GM23248 (cell line): ENCODE measurements at regions not wholly inside any gene's neighbourhood (a gene's known extent, or its start where the extent isn't known, plus 50 kb on each side); places are given as distances from the start of the nearest gene placed in this dataset.

Experiments used
- DNase-seq: peaks from one replicate; pipeline ENCODE4 v3.0.0-alpha.2; 2015
- H2AFZ ChIP-seq: fragments of 200-600 bp; sonication (generic); 2 replicates; pipeline ENCODE4 v1.6.1; 2016; ENCODE audit warnings: antibody characterized with exemption
- H3F3A ChIP-seq: fragments of 200-600 bp; sonication (generic); 2 replicates; pipeline ENCODE4 v1.6.1; 2016; ENCODE audit warnings: mild to moderate bottlenecking, antibody characterized with exemption, mixed run types; ENCODE audit not compliant: insufficient read depth
- H3K27ac ChIP-seq: fragments of 200-600 bp; sonication (generic); 2 replicates; pipeline ENCODE4 v1.5.1; 2016; ENCODE audit warnings: mild to moderate bottlenecking
- H3K27me3 ChIP-seq: fragments of 200-600 bp; sonication (generic); replicated peaks from 2 replicates; pipeline ENCODE4 v1.6.1; 2016; ENCODE audit warnings: mild to moderate bottlenecking; ENCODE audit not compliant: insufficient read depth
- H3K36me3 ChIP-seq: fragments of 200-600 bp; sonication (generic); 2 replicates; pipeline ENCODE4 v1.6.1; 2016; ENCODE audit warnings: low read depth, mild to moderate bottlenecking
- H3K4me1 ChIP-seq: fragments of 200-600 bp; sonication (generic); 2 replicates; pipeline ENCODE4 v1.6.1; 2016; ENCODE audit warnings: mild to moderate bottlenecking; ENCODE audit not compliant: insufficient read depth
- H3K4me2 ChIP-seq: fragments of 200-600 bp; sonication (generic); one replicate; pipeline ENCODE4 v1.6.1; 2016; ENCODE audit warnings: mild to moderate bottlenecking; ENCODE audit not compliant: unreplicated experiment
- H3K4me3 ChIP-seq: fragments of 200-600 bp; sonication (generic); 2 replicates; pipeline ENCODE4 v1.5.1; 2016; ENCODE audit warnings: mild to moderate bottlenecking
- H3K79me2 ChIP-seq: fragments of 200-600 bp; sonication (generic); 2 replicates; pipeline ENCODE4 v1.6.1; 2016; ENCODE audit warnings: mild to moderate bottlenecking; ENCODE audit not compliant: insufficient read depth
- H3K9ac ChIP-seq: fragments of 200-600 bp; sonication (generic); 2 replicates; pipeline ENCODE4 v1.6.1; 2016; ENCODE audit warnings: mild to moderate bottlenecking
- H3K9me2 ChIP-seq: fragments of 200-600 bp; sonication (generic); 2 replicates; pipeline ENCODE4 v1.6.1; 2016; ENCODE audit warnings: mixed run types, mild to moderate bottlenecking, moderate library complexity; ENCODE audit not compliant: insufficient read depth
- H3K9me3 ChIP-seq: fragments of 200-600 bp; sonication (generic); one replicate; pipeline ENCODE4 v1.6.1; 2017; ENCODE audit warnings: low read depth
- H4K20me1 ChIP-seq: fragments of 200-600 bp; sonication (generic); 2 replicates; pipeline ENCODE4 v1.6.0; 2016; ENCODE audit not compliant: insufficient read depth
- EZH2 ChIP-seq: fragments of 200-600 bp; sonication (generic); IDR thresholded peaks from 2 replicates; pipeline ENCODE4 v1.6.1; 2018; ENCODE audit warnings: antibody characterized with exemption, mild to moderate bottlenecking; ENCODE audit not compliant: insufficient read depth, poor library complexity, severe bottlenecking
- EZH2phosphoT487 ChIP-seq: fragments of 200-600 bp; sonication (generic); IDR thresholded peaks from 2 replicates; pipeline ENCODE4 v1.6.1; 2018; ENCODE audit warnings: antibody characterized with exemption, moderate library complexity, mild to moderate bottlenecking, low read depth; ENCODE audit not compliant: insufficient read depth
- WGBS, 2 experiments: methylation state at CpG; one replicate each; pipeline ENCODE4 v1.1.6; 2015 to 2017; ENCODE audit warnings: low lambda C conversion rate in 2 of 2, low coverage in 1 of 2; ENCODE audit errors: missing lambda C conversion rate in 2 of 2; 5-methylcytosine and 5-hydroxymethylcytosine counted together
- in situ Hi-C: fragments of 300-500 bp; cut with MboI; formaldehyde crosslinking; loops from 2 replicates; pipeline ENCODE4 v1.15.0; 2020

GRCh38 chr17:77771587-77771986, 186.9 kb upstream of the TNRC6C start:
- H3K4me3 ChIP-seq, result no peak overlapping the region
- 91 to 94% methylated on average over 8 to 9 of the region's 9 CpGs for WGBS, 2 experiments
- H3K4me1 ChIP-seq, result peaks cover 8% of the 10 kb centered on the region
- no peaks in the 10 kb centered on the region for H3K9me3 ChIP-seq
- no peak overlapping the region for H3K4me2 ChIP-seq
- no peak overlapping the region for H2AFZ ChIP-seq
- no peaks in the 10 kb centered on the region for H3K36me3 ChIP-seq
- H3K27me3 ChIP-seq, result peaks cover 23% of the 10 kb centered on the region; the same call in 1 of the 2 replicates
- H3K9me2 ChIP-seq, result no peaks in the 10 kb centered on the region
- in situ Hi-C loops, result no loop called here
- DNase-seq, result no peak
- no peaks in the 10 kb centered on the region for H3K79me2 ChIP-seq
- no peak overlapping the region for H3K27ac ChIP-seq
- H3F3A ChIP-seq, result no peaks in the 10 kb centered on the region
- no peak overlapping the region for H3K9ac ChIP-seq
- TF ChIP-seq EZH2phosphoT487, result no peak
- TF ChIP-seq EZH2, result no peak
- no peaks in the 10 kb centered on the region for H4K20me1 ChIP-seq

GRCh38 chr17:77771998-77772397, 186.5 kb upstream of the TNRC6C start:
- Histone ChIP-seq H4K20me1 (no peaks in the 10 kb centered on the region), H3K4me2 (no peak overlapping the region), H3K27ac (no peak overlapping the region), H3K4me3 (no peak overlapping the region), H3K9me3 (no peaks in the 10 kb centered on the region), H3K4me1 (peaks cover 8% of the 10 kb centered on the region), H3K36me3 (no peaks in the 10 kb centered on the region), H3F3A (no peaks in the 10 kb centered on the region), H3K9ac (no peak overlapping the region), H3K9me2 (no peaks in the 10 kb centered on the region), H3K79me2 (no peaks in the 10 kb centered on the region), H3K27me3 (peaks cover 20% of the 10 kb centered on the region; the same call in 1 of the 2 replicates), H2AFZ (no peak overlapping the region)
- no peak for TF ChIP-seq EZH2phosphoT487
- TF ChIP-seq EZH2, result no peak
- 80 to 86% methylated on average over 5 of the region's 5 CpGs for WGBS, 2 experiments
- in situ Hi-C loops, result no loop called here
- DNase-seq, result no peak

GRCh38 chr17:77772461-77772897, 186.0 kb upstream of the TNRC6C start:
- peaks cover 15% of the 10 kb centered on the region; the same call in 1 of the 2 replicates for H3K27me3 ChIP-seq
- H3K79me2 ChIP-seq, result no peaks in the 10 kb centered on the region
- H3K9me2 ChIP-seq, result no peaks in the 10 kb centered on the region
- no peak overlapping the region for H2AFZ ChIP-seq
- TF ChIP-seq EZH2, result no peak
- no peak for TF ChIP-seq EZH2phosphoT487
- H3K36me3 ChIP-seq, result no peaks in the 10 kb centered on the region
- in situ Hi-C loops, result no loop called here
- 64 to 70% methylated on average over 8 to 10 of the region's 10 CpGs for WGBS, 2 experiments
- peaks cover 8% of the 10 kb centered on the region for H3K4me1 ChIP-seq
- H3K27ac ChIP-seq, result no peak overlapping the region
- H3K4me3 ChIP-seq, result no peak overlapping the region
- no peak overlapping the region for H3K4me2 ChIP-seq
- peak; percentile 40 for DNase-seq
- no peaks in the 10 kb centered on the region for H3F3A ChIP-seq
- no peaks in the 10 kb centered on the region for H3K9me3 ChIP-seq
- H3K9ac ChIP-seq, result no peak overlapping the region
- no peaks in the 10 kb centered on the region for H4K20me1 ChIP-seq

GRCh38 chr17:77772899-77773358, 185.6 kb upstream of the TNRC6C start:
- no peak overlapping the region for H2AFZ ChIP-seq
- WGBS, 2 experiments, result 74 to 81% methylated on average over 6 of the region's 6 CpGs

More at GRCh38 chr17:77772899-77773358, 185.6 kb upstream of the TNRC6C start:
- Histone ChIP-seq H3K4me2 (no peak overlapping the region), H3K4me3 (no peak overlapping the region), H3K27me3 (peaks cover 10% of the 10 kb centered on the region; the same call in 1 of the 2 replicates), H4K20me1 (no peaks in the 10 kb centered on the region), H3K9me2 (no peaks in the 10 kb centered on the region), H3K9ac (no peak overlapping the region), H3K36me3 (no peaks in the 10 kb centered on the region), H3K9me3 (no peaks in the 10 kb centered on the region), H3K4me1 (peaks cover 8% of the 10 kb centered on the region), H3K27ac (no peak overlapping the region), H3K79me2 (no peaks in the 10 kb centered on the region), H3F3A (no peaks in the 10 kb centered on the region)
- TF ChIP-seq EZH2, result no peak
- no peak for TF ChIP-seq EZH2phosphoT487
- in situ Hi-C loops, result no loop called here
- DNase-seq, result peak; percentile 17
